NCI-H146 (cell line): ENCODE measurements at regions not wholly inside any gene's neighbourhood (a gene's known extent, or its start where the extent isn't known, plus 50 kb on each side); places are given as distances from the start of the nearest gene placed in this dataset.

ENCODE experiments used
- DNase-seq: peaks from one replicate; lab custom pipeline; 2025; lab: John Stamatoyannopoulos, UW

DNA sequence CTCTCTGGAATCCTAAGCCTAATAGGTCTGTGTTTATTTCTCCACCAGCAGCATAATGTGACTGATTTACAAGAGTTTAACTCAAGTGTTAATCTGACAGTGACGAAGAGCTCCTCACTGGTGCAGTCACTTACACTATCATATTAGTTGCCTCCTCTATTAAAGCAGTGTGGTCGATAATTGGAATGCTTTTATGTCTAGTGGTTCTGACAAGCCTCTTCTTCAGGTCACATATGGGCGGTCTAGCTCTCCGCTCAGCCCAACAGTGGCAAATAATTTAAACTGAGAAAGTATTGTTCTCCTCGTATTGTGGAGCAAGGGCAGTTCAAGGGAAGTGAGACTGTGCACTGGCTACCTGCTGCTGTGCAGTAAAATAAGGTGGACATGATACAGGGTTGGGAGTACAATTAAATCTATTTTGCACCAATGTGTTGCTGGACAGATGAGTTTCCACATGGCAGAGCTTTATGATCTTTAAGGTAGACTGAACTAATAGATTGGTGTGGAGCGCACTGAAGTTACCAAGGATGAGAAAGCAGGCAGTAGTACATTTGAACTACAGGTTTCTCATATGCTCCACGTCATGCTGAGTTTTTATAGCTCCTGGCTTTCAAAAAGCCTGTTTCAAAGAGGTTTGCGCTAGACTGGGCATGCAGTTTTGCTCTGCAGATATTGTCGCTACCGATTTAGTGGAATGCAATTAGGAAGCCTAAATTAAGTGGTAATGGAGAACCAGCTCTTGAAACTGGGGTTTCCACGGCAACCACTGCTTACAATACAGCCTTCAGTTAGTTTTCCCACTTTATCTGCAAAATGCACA is 151.7 kb upstream of the POU3F3 start:
- no peak for DNase-seq

DNA sequence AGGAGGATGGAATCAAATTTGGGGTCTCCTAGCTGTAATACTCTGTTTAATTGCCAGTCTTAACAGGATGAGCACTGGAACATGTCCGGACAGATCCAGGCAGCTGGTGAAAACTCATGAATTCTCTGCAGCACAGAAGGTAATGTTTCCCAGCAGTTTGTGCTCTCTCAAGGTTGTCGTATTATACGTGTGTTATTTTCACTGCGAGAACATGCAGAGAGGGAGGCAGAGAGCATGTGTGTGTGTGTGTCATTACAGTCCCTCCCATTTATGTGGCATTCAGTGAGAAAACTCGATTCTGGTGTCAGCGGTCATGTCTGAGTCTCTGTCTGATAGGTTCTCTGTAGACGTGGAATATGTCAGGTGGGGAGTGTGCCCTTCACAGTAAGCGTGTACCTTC is 150.2 kb upstream of the POU3F3 start:
- no peak for DNase-seq

DNA sequence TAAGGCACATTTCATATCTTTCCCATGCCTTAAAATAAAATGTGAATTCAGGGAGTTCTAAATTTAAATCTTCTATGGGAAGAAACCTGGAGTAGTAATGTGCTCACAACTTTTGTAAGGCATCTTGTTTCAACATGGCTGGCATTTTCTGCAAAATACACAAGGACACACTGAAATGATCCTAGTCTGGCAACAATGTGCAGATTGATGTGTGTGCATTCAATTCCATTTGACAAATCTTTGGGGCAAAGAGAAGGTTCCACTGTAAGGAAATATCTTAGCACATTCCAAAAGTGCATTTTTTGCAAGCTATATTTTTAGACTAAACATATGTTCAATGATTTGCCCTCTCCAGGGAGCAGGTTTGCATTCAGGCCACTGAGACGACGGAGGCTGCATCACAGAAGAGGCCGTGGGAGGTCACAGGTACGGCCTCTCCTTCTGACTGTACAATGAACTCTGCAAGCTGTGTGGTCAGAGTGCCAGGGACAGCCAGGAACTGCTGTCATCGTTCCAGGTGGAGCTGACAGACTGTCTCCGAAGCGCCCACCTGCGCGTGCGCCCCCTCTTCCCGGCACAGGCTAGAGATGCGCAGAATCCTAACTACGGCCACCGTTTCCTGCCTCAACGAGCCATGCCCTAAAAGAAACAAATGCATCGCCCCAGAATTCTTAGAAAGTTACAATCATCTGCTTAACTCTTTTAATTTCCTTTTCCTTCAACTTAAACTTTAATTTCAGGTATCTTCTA is 149.2 kb upstream of the POU3F3 start:
- no peak for DNase-seq

DNA sequence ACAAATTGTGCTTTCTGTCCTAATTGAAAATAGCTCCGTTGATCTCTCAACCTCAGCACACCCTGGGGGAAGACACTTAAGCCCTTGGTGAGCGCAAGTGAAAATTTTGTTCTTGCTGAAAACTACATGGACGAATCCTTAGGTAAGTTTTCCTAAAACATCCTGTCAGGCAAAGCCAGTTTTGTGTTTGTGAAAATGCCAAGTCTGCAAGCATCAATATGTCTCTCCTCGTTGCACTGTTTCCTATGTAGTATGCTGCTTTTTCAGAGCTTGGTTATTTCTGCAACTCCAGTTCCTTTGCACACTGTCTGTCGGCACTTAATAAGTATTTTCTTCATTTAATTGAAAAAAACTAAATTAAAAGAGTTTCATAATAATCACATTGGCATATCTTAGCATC is 146.9 kb upstream of the POU3F3 start:
- no peak for DNase-seq

DNA sequence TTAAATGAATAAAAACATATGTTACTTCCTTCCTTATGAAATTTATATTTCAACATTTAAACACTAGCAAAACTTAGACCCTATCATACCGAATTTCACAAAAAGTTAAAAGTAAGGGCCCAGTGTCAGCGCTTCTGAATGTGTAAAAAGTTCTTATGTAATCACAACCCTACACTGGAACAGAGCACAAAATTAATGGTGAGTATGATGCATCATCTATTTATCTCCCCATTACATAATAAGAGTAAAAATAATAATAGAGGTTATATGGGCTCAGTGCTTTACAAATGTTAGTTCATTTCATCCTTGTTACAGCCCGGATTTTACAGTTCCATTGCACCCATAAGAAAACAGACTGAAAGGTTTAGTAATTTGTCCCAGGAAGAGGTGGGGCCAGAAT is 144.9 kb upstream of the POU3F3 start:
- DNase-seq, result no peak

DNA sequence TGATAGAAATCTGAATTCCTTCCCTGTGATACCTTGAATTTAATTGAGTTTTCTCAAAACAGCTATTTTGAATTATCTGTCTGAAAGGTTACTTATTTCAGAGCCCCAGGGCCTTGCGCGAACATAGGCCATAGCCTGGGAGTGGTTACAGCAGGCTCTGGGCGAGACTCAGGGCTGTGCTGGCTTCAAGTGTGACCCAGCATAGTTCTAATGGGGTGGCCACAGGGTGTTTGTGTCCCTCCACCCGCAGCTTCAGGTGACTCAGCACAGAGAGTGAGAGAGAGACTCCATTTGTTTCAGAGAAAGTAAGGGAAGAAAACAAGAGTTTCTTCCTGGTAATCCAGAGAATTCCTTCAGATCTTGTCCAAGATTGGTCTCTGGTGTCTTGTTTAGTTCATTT is 137.9 kb upstream of the POU3F3 start:
- DNase-seq, result no peak

DNA sequence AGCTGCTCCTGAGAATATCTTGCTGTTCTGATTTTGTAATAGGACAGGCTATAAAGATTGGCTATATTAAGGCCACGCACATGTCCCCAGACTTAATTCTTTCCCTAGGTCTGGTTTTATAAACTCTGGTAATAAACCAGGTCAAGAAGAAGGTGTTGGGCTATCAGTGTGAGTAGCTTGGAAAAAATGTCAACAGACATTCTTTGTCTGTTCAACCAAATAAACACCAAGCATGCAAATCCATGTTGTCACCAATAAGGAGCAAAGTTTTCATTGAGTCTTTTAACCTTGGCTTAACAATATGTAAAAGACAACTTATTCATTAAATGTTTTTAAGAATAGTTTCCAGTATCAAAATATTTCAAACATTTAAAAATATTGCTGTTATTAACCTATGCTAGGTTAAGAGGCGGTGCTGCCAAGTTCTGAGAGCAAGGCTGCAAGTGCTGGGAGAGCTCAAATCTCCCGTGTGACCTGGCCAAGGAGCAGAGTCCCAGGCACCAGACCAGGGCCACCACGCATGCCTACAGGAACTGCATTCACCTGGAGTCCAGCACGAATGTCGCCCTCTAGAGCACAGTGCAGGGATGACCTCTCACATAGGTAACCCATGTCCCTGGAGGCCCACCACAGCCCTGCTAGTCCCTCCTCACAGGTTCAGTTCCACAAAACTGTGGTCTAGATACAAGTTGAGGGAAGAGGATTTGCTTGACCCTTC is 120.5 kb upstream of the POU3F3 start:
- DNase-seq, result peak; percentile 12

DNA sequence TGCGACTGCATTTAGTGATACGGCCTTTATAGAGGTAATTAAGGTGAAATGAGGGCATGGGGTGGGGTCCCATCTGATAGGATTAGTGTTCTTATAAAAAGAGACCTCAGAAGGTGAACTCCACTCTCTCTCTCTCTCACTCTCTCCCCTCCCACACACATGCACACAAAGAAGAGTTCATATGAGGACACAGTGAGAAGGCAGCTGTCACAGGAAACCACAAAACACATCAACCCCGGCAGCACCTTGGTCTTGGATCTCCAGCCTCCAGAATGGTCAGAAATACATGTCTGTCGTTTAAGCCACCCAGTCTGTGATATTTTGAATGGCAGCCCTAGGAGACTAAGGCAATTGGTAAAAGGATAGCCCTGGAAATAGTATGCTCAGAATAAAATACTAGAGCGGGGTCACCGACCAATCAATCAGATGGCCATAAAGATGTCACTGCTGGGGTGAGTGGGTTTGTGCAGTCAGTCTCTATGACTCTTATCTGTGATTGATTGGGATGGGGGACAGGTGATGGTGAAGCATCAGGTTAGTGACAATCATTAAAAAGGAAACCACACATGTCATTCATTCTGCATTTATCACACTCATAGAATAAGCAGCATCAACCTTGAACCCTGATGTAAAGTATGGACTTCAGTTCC is 118.9 kb upstream of the POU3F3 start:
- DNase-seq, result no peak

DNA sequence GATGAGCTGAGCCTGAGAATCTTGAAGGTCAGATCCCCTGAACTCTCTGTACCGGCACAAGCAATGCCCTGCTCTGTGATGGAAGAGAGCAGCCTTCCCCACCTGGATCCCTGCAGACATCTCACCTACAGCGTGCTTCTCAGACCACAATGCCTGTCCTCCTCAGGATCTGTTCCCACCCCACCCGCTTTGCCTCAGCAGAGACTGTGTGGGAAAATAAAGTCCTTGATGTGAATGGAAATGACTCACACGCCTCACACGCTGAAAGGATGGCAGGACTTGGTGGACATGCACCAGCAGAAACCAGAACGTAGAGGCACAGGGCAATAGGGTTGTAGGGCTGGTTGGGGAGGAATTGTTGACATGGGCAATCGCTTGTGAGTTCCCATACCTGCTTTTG is 117.9 kb upstream of the POU3F3 start:
- no peak for DNase-seq

DNA sequence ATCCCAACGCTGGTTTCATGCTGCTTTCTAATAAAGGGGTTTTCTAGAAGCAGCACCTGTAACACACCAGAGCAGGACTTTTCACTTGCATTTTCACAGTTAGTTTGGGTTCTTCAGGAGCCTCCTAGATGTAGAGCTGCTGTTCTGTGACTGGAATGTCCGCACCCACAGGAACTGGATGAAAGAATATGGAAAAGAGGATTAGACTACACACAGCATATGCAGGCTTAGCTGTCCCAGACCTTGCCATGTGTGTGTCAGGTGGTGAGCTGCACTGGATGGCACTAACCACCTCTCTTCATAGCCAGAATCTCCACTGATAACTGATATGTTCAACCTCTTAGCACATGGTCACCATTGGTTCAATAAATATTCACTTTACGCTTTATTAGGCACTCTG is 112.1 kb upstream of the POU3F3 start:
- no peak for DNase-seq

DNA sequence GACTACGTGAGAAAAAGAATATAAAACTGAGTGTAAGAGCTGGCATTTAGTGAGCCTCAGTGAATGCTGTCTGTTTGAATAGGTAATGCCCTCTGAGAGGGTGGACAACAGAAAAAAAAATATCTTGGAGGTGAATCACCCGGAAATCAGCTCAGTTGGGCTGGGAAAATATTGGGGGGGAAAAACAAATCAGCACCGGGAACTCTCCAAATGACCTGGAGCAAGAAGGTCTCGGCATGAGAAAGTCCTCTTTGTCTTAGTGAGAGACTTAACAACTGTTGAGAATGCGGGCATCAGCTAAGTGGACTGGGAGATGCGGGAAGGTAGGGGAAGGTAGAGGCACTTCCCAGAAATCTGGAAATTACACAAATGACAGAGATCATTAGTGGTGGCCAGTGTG is 109.4 kb upstream of the POU3F3 start:
- DNase-seq, result no peak

DNA sequence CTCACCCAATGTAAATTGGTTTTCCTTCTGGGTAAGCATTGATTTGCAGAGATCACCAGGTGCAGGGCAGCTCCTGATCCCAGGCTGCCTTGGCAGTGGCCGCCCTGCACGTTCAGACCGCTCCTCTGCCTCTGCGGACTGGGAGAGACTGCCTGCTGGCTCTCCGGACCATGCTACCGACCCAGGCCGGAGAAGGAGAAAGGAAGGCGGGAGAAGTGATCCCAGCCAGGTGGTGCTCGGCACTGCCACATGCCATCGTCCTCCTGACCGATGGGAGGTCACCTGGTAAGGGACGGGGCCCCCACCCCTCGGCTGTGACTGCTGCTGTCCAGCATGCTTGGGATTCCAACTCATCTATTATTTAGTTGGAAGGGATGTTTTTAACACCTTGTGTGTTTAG is 108.1 kb upstream of the POU3F3 start:
- no peak for DNase-seq

DNA sequence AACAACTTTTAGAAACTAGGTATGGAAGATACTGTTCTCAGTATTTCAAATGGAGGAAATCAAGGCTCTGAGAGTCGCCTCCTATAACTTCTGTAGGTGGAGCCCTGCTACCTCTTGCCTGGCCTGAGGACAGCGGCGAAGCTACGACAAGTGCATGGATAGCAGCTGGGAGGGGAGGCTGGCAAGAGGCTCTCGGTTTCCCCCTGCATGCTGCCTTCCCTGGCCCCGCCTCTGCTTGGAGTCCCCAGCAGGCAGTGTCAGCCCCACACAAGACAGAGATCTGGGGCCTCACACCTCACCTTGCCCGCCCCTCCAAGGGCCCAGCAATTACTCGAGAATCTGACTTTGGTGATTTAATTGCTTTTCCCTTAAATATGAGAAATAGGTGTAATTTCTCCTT is 107.6 kb upstream of the POU3F3 start:
- no peak for DNase-seq

DNA sequence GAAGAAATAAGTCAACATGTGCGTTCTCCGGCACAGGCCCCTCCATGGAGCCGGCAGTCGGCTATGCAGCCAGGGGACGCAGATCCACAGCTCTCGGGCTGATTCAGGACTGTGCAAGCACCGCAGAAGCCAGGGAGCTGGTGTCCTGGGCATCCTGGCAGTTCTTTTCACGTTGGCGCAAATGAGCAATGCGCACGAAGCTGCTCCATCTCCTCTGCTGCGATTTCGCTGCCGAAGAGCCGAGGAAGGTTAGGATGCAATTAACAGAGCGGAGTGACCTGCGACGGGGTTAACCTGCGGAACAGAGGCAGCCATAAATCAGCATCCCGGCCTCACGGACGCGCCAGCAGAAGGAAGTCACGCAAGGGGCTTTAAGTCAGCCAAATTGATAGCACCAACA is 107.1 kb upstream of the POU3F3 start:
- no peak for DNase-seq

DNA sequence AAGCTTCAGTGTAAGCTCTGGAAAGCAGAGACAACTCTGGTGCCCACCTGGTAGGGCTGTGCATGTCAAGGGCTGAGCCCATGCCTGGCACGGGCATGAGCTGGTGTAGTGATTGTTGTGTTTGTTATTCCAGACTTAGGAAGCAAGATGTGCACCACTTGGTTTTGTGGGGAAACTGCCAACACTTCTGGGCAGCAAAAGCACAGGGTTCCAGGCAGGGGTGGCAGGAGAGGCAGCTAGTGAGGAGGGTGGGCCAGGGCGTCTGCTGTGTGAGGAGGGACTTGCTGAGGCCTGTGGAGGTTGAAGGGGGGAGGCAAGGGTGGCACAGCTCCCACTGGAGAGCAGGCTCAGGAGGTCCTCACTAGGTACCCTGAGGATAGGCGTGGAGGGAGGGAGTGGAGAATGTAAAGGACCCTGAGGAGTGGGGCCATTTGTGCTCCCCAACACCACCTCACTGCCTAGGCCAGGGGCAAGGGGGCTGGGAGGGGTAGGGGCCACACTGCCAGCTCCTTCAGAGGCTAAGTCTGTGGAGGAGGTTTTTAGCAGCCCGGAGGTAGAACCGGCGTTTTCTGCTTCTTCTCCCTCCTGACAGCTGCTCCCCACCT is 104.0 kb upstream of the POU3F3 start:
- DNase-seq, result no peak

DNA sequence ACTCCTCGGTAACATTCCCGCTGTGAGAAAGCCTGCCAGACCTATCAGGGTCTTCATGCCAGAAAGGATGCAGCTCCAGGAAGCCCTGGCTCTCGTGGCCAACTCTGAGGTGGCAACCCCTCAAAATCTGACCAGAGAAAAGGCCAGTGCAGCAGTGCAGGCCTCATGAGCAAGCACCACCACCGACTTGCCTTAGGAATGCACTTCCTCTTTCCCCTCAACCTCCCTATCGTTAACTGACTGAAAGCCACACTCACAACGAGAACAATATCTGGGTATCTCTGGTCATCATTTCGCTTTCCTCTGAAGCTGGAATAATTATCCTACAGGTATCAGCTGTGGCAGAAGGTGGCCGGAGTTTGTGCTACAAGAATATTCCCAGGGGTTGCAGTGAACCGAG is 101.4 kb upstream of the POU3F3 start:
- DNase-seq, result no peak

DNA sequence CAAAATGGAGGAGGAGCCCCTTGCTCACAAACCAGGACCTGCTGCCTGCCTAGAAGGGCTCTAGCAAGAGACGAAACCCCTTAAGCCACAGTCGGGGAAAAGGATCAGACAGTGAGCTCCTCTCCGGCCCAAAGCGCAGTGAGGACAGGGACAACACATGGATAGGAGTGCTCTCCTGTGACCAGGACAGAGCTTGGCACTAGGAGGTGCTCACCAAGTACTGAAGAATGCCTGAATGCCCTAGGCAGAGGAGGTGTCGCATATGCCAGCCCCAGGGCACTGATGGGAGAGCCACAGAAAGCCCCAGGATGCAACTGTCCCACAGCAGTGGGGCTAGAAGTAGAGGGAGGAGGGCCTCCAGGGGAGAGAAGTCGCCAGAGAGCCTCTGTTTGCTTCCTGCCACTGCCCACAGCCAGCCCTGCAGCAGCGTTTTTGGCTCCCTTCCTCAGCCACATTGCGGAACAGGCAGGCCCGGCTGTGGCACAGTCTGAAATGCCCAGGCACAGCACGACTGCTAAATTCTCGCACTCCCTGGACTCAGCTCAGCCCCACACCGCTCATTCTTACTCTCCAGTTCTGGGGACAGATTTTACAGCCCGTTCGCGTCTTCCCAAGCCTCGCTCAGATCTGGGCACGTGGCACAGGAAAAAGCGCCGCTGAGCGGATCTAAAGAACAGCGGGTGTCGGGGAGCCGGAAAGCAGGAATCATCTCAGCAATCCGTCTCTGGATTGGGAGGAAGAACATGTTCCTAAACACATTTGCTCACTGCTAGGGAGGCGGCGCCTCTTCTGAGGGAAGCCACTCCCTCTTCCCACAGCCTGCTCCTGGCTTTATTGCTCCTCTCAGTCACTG is 98.7 kb upstream of the POU3F3 start:
- DNase-seq, result no peak

DNA sequence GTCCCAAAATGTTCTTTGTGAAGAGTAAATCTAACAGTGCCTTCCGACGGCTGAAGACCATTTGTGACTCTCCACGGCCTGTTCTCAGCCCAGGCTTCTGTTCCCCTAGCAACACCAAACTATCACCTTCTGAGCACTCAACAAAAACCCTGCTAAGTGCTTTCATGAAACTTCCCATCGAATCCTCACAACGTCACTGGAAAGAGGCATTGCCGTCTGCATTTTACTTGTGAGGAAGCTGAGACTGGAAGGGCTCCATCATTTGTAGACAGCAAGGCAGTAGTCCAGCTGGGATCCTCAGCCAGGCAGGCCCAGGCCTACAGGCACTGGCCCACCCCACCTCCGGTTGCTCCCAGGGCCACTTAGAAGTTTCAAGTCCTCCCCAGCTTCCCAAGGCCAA is 97.8 kb upstream of the POU3F3 start:
- DNase-seq, result no peak

DNA sequence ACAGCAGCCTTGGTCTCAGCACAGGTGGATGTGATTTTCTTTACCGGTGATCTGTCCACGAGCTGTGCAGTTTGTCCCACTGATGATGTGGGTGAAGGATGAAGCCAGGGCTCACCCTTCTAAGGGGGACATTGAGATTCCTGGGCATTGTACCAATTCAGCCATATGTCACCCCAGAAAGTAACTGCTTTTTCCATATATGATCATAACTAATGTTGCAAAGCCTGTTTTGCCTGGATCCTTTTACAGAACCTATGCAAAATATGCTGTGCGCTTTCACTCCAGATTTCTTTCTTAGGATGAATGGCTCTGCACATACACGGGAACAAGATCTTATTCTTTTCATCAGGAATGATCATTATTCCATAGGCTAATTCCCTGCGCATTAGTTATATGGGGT is 96.9 kb upstream of the POU3F3 start:
- DNase-seq, result no peak

DNA sequence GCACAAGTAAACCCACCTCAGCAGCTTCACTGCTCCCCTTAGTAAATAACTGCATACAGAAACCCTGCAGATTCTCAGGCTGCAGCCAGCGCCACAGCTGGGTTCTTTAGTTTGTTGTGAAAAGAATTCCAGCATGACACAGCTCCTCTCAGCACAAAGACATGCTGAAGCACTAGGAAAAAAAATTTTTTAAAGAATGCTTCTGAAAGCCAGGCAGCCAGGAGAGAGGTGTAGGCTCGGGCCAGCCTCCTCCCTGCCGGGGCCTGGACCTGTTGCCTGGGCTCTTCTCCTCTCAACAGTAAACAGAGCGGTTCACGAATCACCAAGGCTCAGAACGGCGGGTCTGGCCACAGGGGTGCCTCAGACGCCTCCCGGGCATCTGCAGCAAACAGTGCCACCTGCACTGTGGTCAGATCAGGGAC is 95.7 kb upstream of the POU3F3 start:
- DNase-seq, result no peak

DNA sequence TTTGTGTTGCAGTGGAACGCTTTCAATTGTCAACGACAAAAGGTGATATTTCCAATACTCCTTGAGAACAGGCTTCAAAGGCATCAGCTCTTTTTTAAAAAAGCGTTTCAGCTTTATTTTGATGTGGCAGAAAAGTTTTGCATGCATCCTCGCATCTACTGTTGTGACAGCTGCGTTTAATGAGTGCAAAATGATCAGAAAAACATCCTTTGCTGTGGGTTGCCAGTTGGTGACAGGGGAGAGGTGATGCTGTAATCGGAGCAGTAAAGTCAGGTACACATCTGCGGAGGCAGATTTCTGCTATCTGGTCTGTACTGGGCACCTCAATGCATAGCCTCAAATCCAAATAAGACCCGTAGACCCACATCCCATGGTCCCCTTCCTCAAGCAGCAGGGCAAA is 91.9 kb upstream of the POU3F3 start:
- DNase-seq, result no peak
